OCI-LY3 (cell line): ENCODE measurements at regions not wholly inside any gene's neighbourhood (a gene's known extent, or its start where the extent isn't known, plus 50 kb on each side); places are given as distances from the start of the nearest gene placed in this dataset.

Experiments used
- EZH2phosphoT487 ChIP-seq: fragments of 200-600 bp; shearing (Covaris generic); IDR thresholded peaks from 2 replicates; pipeline ENCODE4 v1.6.1; 2018; ENCODE audit warnings: antibody characterized with exemption, mixed run types, low read depth
- TF ChIP-seq, protein P1 (sequence below): fragments of 200-600, 300-600 bp; sonication (generic); IDR thresholded peaks from 2 replicates; pipeline ENCODE4 v1.5.1; 2014; ENCODE audit warnings: antibody characterized with exemption, low read length, low read depth

DNA sequence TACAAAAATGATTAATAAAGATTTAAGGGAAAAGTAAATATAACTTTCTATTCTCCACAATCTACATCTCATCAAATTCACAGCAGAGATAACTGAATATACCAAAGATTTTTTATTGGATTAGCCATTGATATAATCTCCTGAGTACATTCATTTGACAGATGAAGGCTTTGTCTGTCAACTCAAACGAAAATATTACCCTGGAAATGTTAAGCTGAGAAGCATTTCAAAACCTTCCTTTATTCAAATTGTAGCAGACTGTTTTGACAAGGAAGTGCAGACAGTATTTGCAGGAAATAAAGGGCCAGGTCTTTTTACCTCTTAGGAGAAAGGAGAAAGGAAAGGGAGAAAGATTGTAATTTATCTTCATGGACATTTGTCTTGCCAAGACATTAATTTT, 473.5 kb downstream of the TMEM182 start:
- TF ChIP-seq, protein P1, sequence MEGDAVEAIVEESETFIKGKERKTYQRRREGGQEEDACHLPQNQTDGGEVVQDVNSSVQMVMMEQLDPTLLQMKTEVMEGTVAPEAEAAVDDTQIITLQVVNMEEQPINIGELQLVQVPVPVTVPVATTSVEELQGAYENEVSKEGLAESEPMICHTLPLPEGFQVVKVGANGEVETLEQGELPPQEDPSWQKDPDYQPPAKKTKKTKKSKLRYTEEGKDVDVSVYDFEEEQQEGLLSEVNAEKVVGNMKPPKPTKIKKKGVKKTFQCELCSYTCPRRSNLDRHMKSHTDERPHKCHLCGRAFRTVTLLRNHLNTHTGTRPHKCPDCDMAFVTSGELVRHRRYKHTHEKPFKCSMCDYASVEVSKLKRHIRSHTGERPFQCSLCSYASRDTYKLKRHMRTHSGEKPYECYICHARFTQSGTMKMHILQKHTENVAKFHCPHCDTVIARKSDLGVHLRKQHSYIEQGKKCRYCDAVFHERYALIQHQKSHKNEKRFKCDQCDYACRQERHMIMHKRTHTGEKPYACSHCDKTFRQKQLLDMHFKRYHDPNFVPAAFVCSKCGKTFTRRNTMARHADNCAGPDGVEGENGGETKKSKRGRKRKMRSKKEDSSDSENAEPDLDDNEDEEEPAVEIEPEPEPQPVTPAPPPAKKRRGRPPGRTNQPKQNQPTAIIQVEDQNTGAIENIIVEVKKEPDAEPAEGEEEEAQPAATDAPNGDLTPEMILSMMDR, result no peak
- no peak for TF ChIP-seq EZH2phosphoT487
